ENCODE measurements at regions not wholly inside any gene's neighbourhood (a gene's known extent, or its start where the extent isn't known, plus 50 kb on each side); places are given as distances from the start of the nearest gene placed in this dataset.

GRCh38 chr2:20566331-20566730 lies 84.6 kb downstream of the HS1BP3 start:
- intact Hi-C loops (cut with micrococcal nuclease) = no loop called here
- no peak overlapping the region for H3K4me3 ChIP-seq
- H3K27me3 ChIP-seq (ENCODE audit: low read depth) = no peaks in the 10 kb centered on the region
- peaks cover 71% of the 10 kb centered on the region for H3K4me1 ChIP-seq
- H3K9me3 ChIP-seq (replicated peaks) = no peaks in the 10 kb centered on the region
- TF ChIP-seq CTCF (IDR thresholded peaks at IDR 0.05; ENCODE audit: borderline replicate concordance) = no peak
- no peaks in the 10 kb centered on the region for H3K36me3 ChIP-seq
- H3K27ac ChIP-seq (replicated peaks) = peak overlapping the region; percentile 35
- DNase-seq = no peak

DNA sequence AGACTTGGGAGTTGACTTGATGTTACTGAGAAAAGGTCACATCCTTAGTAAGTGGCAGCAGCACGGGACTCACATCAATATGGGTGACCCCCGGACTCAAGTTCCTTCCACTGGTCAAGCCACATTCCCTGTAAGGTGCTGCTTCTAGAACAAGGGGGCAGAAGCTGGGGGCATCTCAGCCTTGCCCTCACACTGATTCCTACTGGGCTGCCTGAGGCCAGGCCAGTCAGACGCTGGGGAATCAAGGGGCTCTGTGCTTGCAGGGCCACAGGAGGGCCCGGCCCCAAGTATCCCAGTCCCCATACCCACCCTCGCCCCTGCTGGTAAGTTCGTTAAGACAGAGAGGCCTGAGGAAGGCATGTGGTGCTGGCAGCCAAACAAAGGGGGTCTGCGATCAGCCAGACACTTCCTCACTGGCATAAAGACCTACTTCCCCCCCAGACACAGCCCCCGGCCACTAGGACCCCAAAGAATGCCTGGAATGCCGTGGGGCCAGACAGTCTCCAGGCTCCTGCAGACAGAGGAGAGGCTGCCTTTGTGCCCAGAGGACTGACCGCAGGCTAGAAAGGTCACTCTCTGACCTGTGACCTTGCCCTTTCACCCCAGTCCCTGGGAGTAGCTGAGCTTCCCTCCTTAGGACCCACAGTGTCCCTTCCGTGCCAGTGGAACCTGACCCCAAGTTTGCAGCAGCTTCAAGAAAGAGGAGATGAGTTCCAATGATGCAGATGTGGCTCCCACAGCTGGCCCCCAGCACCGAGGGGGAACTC lies 83.6 kb downstream of the HS1BP3 start:
- no peak for TF ChIP-seq CTCF (IDR thresholded peaks at IDR 0.05; ENCODE audit: borderline replicate concordance)
- Histone ChIP-seq H3K36me3 (no peaks in the 10 kb centered on the region), H3K4me1 (peaks cover 80% of the 10 kb centered on the region), H3K27ac (replicated peaks) (peak overlapping the region; percentile 89), H3K27me3 (ENCODE audit: low read depth) (no peaks in the 10 kb centered on the region), H3K4me3 (no peak overlapping the region), H3K9me3 (replicated peaks) (no peaks in the 10 kb centered on the region)
- DNase-seq = no peak
- intact Hi-C loops (cut with micrococcal nuclease) = no loop called here

Data from left ventricle myocardium inferior (tissue), 1 donor.